ENCODE measurements at regions not wholly inside any gene's neighbourhood (a gene's known extent, or its start where the extent isn't known, plus 50 kb on each side); places are given as distances from the start of the nearest gene placed in this dataset.

DNA sequence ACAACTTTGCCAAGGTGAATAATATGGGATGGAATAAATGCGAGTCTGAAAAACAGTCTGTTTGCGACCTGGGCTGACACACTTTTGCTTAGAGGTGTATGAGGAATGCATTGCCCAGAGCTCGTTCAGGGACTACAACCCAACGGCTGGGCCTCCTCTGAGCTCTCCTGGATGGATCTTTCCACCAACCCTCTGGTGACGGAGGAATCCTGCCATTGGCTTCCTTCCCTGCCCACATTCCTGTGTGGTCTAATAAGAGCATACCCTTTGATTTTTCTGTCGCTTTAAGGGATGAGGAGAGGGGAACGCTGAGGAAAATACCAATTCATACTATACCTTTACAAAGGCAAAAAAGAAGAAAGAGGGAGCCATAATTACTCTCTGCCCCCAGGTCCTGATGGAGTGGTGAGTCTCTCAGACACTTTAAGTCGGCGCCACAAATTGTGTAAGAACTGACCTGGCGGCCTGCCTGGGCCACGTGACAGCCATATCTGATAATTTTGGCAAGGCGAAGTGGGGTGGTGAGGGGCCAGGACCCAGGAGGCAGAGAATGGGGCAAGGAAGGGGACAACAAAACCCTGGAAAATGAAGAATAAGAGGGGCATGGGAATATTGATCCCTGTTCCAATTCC lies 265.2 kb upstream of the MSX2 start:
- Histone ChIP-seq H3K4me2 (ENCODE audit: low read length) (no peak overlapping the region), H3K79me2 (ENCODE audit: insufficient read depth, low read depth, low read length) (no peaks in the 10 kb centered on the region), H3K9me2 (ENCODE audit: insufficient read depth, low read length) (no peaks in the 10 kb centered on the region), H3K9me3 (ENCODE audit: low read length) (no peaks in the 10 kb centered on the region), H3K36me3 (ENCODE audit: insufficient read depth, low read length) (no peaks in the 10 kb centered on the region), H4K20me1 (ENCODE audit: insufficient read depth, low read length) (no peaks in the 10 kb centered on the region), H3K27ac (ENCODE audit: low read depth, low read length, poor library complexity, severe bottlenecking) (no peak overlapping the region), H3K4me3 (ENCODE audit: low read depth, low read length, poor library complexity, severe bottlenecking) (no peak overlapping the region), H3K4me1 (ENCODE audit: insufficient read depth, low read length, poor library complexity, severe bottlenecking) (no peaks in the 10 kb centered on the region), H2AFZ (ENCODE audit: low read length) (no peak overlapping the region)
- CTCF ChIA-PET (ENCODE audit: unreplicated experiment), result no interaction called here
- no peak for DNase-seq (ENCODE audit: low spot score)
- intact Hi-C loops (cut with micrococcal nuclease; ENCODE audit: unreplicated experiment), result no loop called here
- TF ChIP-seq EZH2phosphoT487 (IDR thresholded peaks at IDR 0.05; ENCODE audit: borderline replicate concordance, low read depth, low read length) (no peak), CTCF (conservative IDR thresholded peaks at IDR 0.05; ENCODE audit: low read length) (no peak)
- POLR2A ChIA-PET, result interaction anchor here (0.6 kb wide), 1 partner anchor 1027 kb away, joined by 3 read pairs; no protein-coding TSS in a partner anchor
- BruUV-seq (replicated peaks), result no TSS peak

- H3K4me1 ChIP-seq (ENCODE audit: insufficient read depth, low read length, poor library complexity, severe bottlenecking), result no peaks in the 10 kb centered on the region
- no peak overlapping the region for H2AFZ ChIP-seq (ENCODE audit: low read length)
- H4K20me1 ChIP-seq (ENCODE audit: insufficient read depth, low read length), result no peaks in the 10 kb centered on the region
- intact Hi-C loops (cut with micrococcal nuclease; ENCODE audit: unreplicated experiment), result no loop called here
- CTCF ChIA-PET (ENCODE audit: unreplicated experiment), result no interaction called here
- H3K4me3 ChIP-seq (ENCODE audit: low read depth, low read length, poor library complexity, severe bottlenecking), result no peak overlapping the region
- POLR2A ChIA-PET, result no interaction called here
- no peaks in the 10 kb centered on the region for H3K79me2 ChIP-seq (ENCODE audit: insufficient read depth, low read depth, low read length)
- TF ChIP-seq CTCF (conservative IDR thresholded peaks at IDR 0.05; ENCODE audit: low read length), result no peak
- no peak for TF ChIP-seq EZH2phosphoT487 (IDR thresholded peaks at IDR 0.05; ENCODE audit: borderline replicate concordance, low read depth, low read length)
- no peaks in the 10 kb centered on the region for H3K9me3 ChIP-seq (ENCODE audit: low read length)
- no peaks in the 10 kb centered on the region for H3K36me3 ChIP-seq (ENCODE audit: insufficient read depth, low read length)
- no peak overlapping the region for H3K27ac ChIP-seq (ENCODE audit: low read depth, low read length, poor library complexity, severe bottlenecking)
- H3K9me2 ChIP-seq (ENCODE audit: insufficient read depth, low read length), result no peaks in the 10 kb centered on the region
- H3K4me2 ChIP-seq (ENCODE audit: low read length), result no peak overlapping the region
- no TSS peak for BruUV-seq (replicated peaks)
- DNase-seq (ENCODE audit: low spot score), result no peak
Observed at GRCh38 chr5:174459832-174460448, 264.4 kb upstream of the MSX2 start.

GRCh38 chr5:174462129-174462528 lies 262.3 kb upstream of the MSX2 start:
- H3K9me2 ChIP-seq (ENCODE audit: insufficient read depth, low read length), result no peaks in the 10 kb centered on the region
- ChIA-PET CTCF (ENCODE audit: unreplicated experiment) (no interaction called here), POLR2A (interaction anchor here (0.9 kb wide), 1 partner anchor 22 kb away, joined by 3 read pairs; no protein-coding TSS in a partner anchor)
- no peaks in the 10 kb centered on the region for H3K9me3 ChIP-seq (ENCODE audit: low read length)
- H3K4me1 ChIP-seq (ENCODE audit: insufficient read depth, low read length, poor library complexity, severe bottlenecking), result no peaks in the 10 kb centered on the region
- DNase-seq (ENCODE audit: low spot score), result no peak
- H3K4me2 ChIP-seq (ENCODE audit: low read length), result no peak overlapping the region
- no peak overlapping the region for H3K4me3 ChIP-seq (ENCODE audit: low read depth, low read length, poor library complexity, severe bottlenecking)
- TF ChIP-seq EZH2phosphoT487 (IDR thresholded peaks at IDR 0.05; ENCODE audit: borderline replicate concordance, low read depth, low read length), result no peak
- no peak for TF ChIP-seq CTCF (conservative IDR thresholded peaks at IDR 0.05; ENCODE audit: low read length)
- no peaks in the 10 kb centered on the region for H4K20me1 ChIP-seq (ENCODE audit: insufficient read depth, low read length)
- intact Hi-C loops (cut with micrococcal nuclease; ENCODE audit: unreplicated experiment), result no loop called here
- H3K27ac ChIP-seq (ENCODE audit: low read depth, low read length, poor library complexity, severe bottlenecking), result no peak overlapping the region
- H3K79me2 ChIP-seq (ENCODE audit: insufficient read depth, low read depth, low read length), result no peaks in the 10 kb centered on the region
- no peak overlapping the region for H2AFZ ChIP-seq (ENCODE audit: low read length)
- H3K36me3 ChIP-seq (ENCODE audit: insufficient read depth, low read length), result no peaks in the 10 kb centered on the region
- BruUV-seq (replicated peaks), result no TSS peak

Measured in OCI-LY7 (cell line).